CD8-positive, alpha-beta memory T cell (primary cell): ENCODE measurements at regions not wholly inside any gene's neighbourhood (a gene's known extent, or its start where the extent isn't known, plus 50 kb on each side); places are given as distances from the start of the nearest gene placed in this dataset.

ENCODE experiments used
- CTCF ChIA-PET: fragments of 350-600 bp; sonication (Branson Sonifier 250); formaldehyde crosslinking; loops from one replicate; lab custom pipeline; 2021; ENCODE audit warnings: antibody characterized with exemption; lab: Charles Lee
- POLR2A ChIA-PET: fragments of 350-600 bp; sonication (Branson Sonifier 250); formaldehyde crosslinking; loops from one replicate; lab custom pipeline; 2021; ENCODE audit warnings: antibody characterized with exemption; lab: Charles Lee
- DNase-seq, 5 donors: peaks; one replicate each; pipeline versions ENCODE4 v3.0.0 to v3.0.0-alpha.2; 2020 to 2022; ENCODE audit warnings: mixed read lengths in 1 of 5
- H3K27ac ChIP-seq: one replicate; pipeline ENCODE4 v1.7.0; 2013; ENCODE audit warnings: low read depth, mild to moderate bottlenecking, low read length, moderate library complexity
- H3K27me3 ChIP-seq: 2 replicates; pipeline ENCODE4 v1.7.0; 2013; ENCODE audit warnings: low read length, mild to moderate bottlenecking; ENCODE audit not compliant: insufficient read depth, poor library complexity, severe bottlenecking
- H3K36me3 ChIP-seq: 2 replicates; pipeline ENCODE4 v1.7.0; 2013; ENCODE audit warnings: mild to moderate bottlenecking, low read length, moderate library complexity; ENCODE audit not compliant: insufficient read depth
- H3K4me1 ChIP-seq: 2 replicates; pipeline ENCODE4 v1.7.0; 2013; ENCODE audit warnings: mild to moderate bottlenecking, low read length, moderate library complexity; ENCODE audit not compliant: insufficient read depth
- H3K4me3 ChIP-seq: 2 replicates; pipeline ENCODE4 v1.7.0; 2013; ENCODE audit warnings: mild to moderate bottlenecking, low read length
- H3K9me3 ChIP-seq: 2 replicates; pipeline ENCODE4 v1.7.0; 2013; ENCODE audit warnings: mild to moderate bottlenecking, low read length
- H3K27ac Mint-ChIP-seq, 8 donors: one replicate each; pipeline ENCODE4 v1.8.0; 2020 to 2021; ENCODE audit warnings: mixed read lengths in 8 of 8, mild to moderate bottlenecking in 6 of 8, inconsistent platforms in 3 of 8, moderate library complexity in 3 of 8
- H3K27me3 Mint-ChIP-seq, 2 donors: one replicate each; pipeline ENCODE4 v1.8.0; 2020 to 2021; ENCODE audit warnings: mixed read lengths in 2 of 2, mild to moderate bottlenecking in 1 of 2, moderate library complexity in 1 of 2
- H3K36me3 Mint-ChIP-seq, 3 donors: one replicate each; pipeline ENCODE4 v1.8.0; 2020 to 2021; ENCODE audit warnings: mixed read lengths in 3 of 3, inconsistent platforms in 1 of 3, mild to moderate bottlenecking in 1 of 3
- H3K4me1 Mint-ChIP-seq, 3 donors: one replicate each; pipeline ENCODE4 v1.8.0; 2020 to 2021; ENCODE audit warnings: mixed read lengths in 3 of 3, inconsistent platforms in 1 of 3, mild to moderate bottlenecking in 1 of 3
- H3K4me3 Mint-ChIP-seq, 7 donors: one replicate each; pipeline ENCODE4 v1.8.0; 2020 to 2021; ENCODE audit warnings: mixed read lengths in 7 of 7, mild to moderate bottlenecking in 6 of 7, moderate library complexity in 4 of 7, inconsistent platforms in 2 of 7
- H3K9me3 Mint-ChIP-seq, 5 donors: one replicate each; pipeline ENCODE4 v1.8.0; 2020 to 2022; ENCODE audit warnings: mixed read lengths in 5 of 5, mild to moderate bottlenecking in 3 of 5, moderate library complexity in 2 of 5, inconsistent platforms in 1 of 5

GRCh38 chr21:31480228-31480627 lies 136.2 kb upstream of the TIAM1 start:
- DNase-seq, result no peak
- no peaks in the 10 kb centered on the region for H3K36me3 ChIP-seq
- Mint-ChIP-seq H3K4me1 (no peaks in the 10 kb centered on the region), H3K27ac (no peak overlapping the region), H3K36me3 (peaks cover 0 to 6% (median 0%) of the 10 kb centered on the region in 3 donors), H3K4me3 (no peak overlapping the region), H3K27me3 (peaks cover 0 to 8% of the 10 kb centered on the region in 2 donors), H3K9me3 (peaks cover 4 to 16% (median 12%) of the 10 kb centered on the region in 5 donors)
- H3K27me3 ChIP-seq, result no peaks in the 10 kb centered on the region
- ChIA-PET POLR2A (no interaction called here), CTCF (no interaction called here)
- no peaks in the 10 kb centered on the region for H3K9me3 ChIP-seq
- H3K4me1 ChIP-seq, result no peaks in the 10 kb centered on the region
- no peak overlapping the region for H3K27ac ChIP-seq
- no peak overlapping the region for H3K4me3 ChIP-seq

DNA sequence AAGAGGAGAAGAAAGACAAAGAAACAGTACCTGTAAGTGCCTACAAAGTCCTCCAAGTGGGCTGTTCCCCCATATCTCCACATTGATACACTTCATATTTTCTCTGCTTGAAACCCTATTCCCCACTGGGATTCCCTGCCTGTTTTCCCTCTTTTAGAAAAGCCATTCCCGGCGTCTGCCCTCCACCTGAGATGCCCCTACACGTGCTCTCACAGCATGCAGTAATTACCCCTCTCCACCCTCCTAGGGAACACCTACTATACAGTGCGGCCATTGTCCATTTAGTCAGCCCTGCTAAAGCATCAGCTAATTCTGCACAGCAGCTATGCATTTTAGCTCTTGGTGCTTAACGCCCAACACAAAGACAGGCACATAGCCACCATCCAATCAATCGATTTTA lies 135.7 kb upstream of the TIAM1 start:
- no peaks in the 10 kb centered on the region for H3K4me1 ChIP-seq
- ChIA-PET POLR2A (no interaction called here), CTCF (no interaction called here)
- Mint-ChIP-seq H3K27ac (no peak overlapping the region), H3K36me3 (peaks cover 0 to under 1% (median 0%) of the 10 kb centered on the region in 3 donors), H3K9me3 (peaks cover under 1 to 11% (median 8%) of the 10 kb centered on the region in 5 donors), H3K4me1 (no peaks in the 10 kb centered on the region), H3K4me3 (no peak overlapping the region), H3K27me3 (peaks cover 0 to 5% of the 10 kb centered on the region in 2 donors)
- no peak for DNase-seq
- no peaks in the 10 kb centered on the region for H3K9me3 ChIP-seq
- no peaks in the 10 kb centered on the region for H3K27me3 ChIP-seq
- no peak overlapping the region for H3K4me3 ChIP-seq
- H3K27ac ChIP-seq, result no peak overlapping the region
- no peaks in the 10 kb centered on the region for H3K36me3 ChIP-seq

DNA sequence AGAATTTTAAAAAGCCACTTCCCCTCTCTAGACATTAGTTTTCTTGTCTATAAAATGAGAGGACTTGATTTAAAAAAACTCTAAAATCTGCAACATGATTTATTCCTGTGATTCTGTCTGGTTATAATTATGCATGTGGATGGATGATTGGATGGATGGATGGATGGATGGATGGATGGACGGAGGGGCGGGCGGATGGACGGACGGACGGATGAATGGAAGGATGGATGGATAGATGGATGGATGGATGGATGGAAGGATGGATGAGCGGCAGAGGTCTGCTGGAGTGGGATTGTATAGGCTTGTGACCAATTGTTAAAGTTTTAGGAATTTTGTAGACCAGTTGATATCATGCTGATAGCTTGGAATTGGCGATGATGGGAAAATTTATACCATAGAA lies 135.2 kb upstream of the TIAM1 start:
- no peak overlapping the region for H3K4me3 ChIP-seq
- POLR2A ChIA-PET, result no interaction called here
- H3K4me3 Mint-ChIP-seq, result no peak overlapping the region
- H3K27me3 Mint-ChIP-seq, result peaks cover 0 to 5% of the 10 kb centered on the region in 2 donors
- H3K4me1 ChIP-seq, result no peaks in the 10 kb centered on the region
- CTCF ChIA-PET, result no interaction called here
- H3K27ac ChIP-seq, result no peak overlapping the region
- H3K27me3 ChIP-seq, result no peaks in the 10 kb centered on the region
- DNase-seq, result no peak
- H3K27ac Mint-ChIP-seq, result no peak overlapping the region
- H3K36me3 Mint-ChIP-seq, result no peaks in the 10 kb centered on the region
- no peaks in the 10 kb centered on the region for H3K4me1 Mint-ChIP-seq
- no peaks in the 10 kb centered on the region for H3K9me3 ChIP-seq
- no peaks in the 10 kb centered on the region for H3K36me3 ChIP-seq
- H3K9me3 Mint-ChIP-seq, result peaks cover 0 to 9% (median 7%) of the 10 kb centered on the region in 5 donors

DNA sequence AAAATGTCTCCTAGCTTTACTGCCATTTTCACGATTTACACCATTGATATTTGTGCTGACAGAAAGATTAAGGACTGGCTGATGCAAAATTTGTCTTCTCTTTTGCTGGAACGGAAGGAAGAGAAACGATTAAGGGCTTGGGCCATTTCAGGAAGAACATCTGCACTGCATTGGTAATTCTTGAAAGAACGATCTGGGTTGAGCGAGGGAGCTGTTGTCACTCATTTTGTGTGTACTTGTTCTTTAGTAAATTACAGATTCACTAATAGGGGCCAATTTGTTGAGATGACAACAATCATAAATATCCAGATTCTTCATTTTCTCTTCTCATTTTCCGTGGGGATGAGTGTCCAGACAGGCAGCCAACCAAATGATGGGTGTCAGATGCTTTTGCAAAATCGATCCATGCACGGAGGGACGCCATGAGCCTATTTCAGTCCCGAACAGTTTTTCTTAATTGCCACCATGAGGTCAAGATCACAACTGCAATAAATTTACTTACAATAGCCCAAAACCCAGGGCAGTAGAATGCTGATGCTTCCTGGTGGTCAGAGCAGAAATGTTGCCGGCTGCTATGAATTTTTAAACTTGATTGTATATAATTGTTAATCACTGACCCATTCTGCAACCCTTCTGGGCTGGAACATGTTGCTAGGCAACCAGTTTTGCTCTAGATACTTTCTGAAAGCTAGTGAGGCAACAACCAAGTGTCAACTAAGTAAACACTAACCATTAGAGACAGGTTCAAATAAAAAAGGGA lies 132.4 kb upstream of the TIAM1 start:
- peaks cover 0 to 2% of the 10 kb centered on the region in 2 donors for H3K27me3 Mint-ChIP-seq
- H3K4me1 ChIP-seq, result no peaks in the 10 kb centered on the region
- H3K4me3 ChIP-seq, result no peak overlapping the region
- H3K27ac ChIP-seq, result no peak overlapping the region
- H3K27ac Mint-ChIP-seq, result no peak overlapping the region
- ChIA-PET POLR2A (no interaction called here), CTCF (no interaction called here)
- no peaks in the 10 kb centered on the region for H3K9me3 ChIP-seq
- H3K4me3 Mint-ChIP-seq, result no peak overlapping the region
- peaks cover 0 to 6% (median 3%) of the 10 kb centered on the region in 5 donors for H3K9me3 Mint-ChIP-seq
- no peaks in the 10 kb centered on the region for H3K36me3 ChIP-seq
- H3K27me3 ChIP-seq, result no peaks in the 10 kb centered on the region
- no peak for DNase-seq
- no peaks in the 10 kb centered on the region for H3K4me1 Mint-ChIP-seq
- no peaks in the 10 kb centered on the region for H3K36me3 Mint-ChIP-seq

- no peaks in the 10 kb centered on the region for H3K36me3 Mint-ChIP-seq
- peaks cover 0 to 2% of the 10 kb centered on the region in 2 donors for H3K27me3 Mint-ChIP-seq
- POLR2A ChIA-PET, result no interaction called here
- H3K4me1 Mint-ChIP-seq, result no peaks in the 10 kb centered on the region
- no peak for DNase-seq
- no peaks in the 10 kb centered on the region for H3K4me1 ChIP-seq
- no peak overlapping the region for H3K4me3 ChIP-seq
- no peaks in the 10 kb centered on the region for H3K36me3 ChIP-seq
- no peaks in the 10 kb centered on the region for H3K9me3 ChIP-seq
- H3K9me3 Mint-ChIP-seq, result peaks cover 0 to 2% (median 0%) of the 10 kb centered on the region in 5 donors
- no peak overlapping the region for H3K27ac ChIP-seq
- CTCF ChIA-PET, result no interaction called here
- no peak overlapping the region for H3K27ac Mint-ChIP-seq
- no peak overlapping the region for H3K4me3 Mint-ChIP-seq
- no peaks in the 10 kb centered on the region for H3K27me3 ChIP-seq
Observed at GRCh38 chr21:31475223-31475622, 131.2 kb upstream of the TIAM1 start.

DNA sequence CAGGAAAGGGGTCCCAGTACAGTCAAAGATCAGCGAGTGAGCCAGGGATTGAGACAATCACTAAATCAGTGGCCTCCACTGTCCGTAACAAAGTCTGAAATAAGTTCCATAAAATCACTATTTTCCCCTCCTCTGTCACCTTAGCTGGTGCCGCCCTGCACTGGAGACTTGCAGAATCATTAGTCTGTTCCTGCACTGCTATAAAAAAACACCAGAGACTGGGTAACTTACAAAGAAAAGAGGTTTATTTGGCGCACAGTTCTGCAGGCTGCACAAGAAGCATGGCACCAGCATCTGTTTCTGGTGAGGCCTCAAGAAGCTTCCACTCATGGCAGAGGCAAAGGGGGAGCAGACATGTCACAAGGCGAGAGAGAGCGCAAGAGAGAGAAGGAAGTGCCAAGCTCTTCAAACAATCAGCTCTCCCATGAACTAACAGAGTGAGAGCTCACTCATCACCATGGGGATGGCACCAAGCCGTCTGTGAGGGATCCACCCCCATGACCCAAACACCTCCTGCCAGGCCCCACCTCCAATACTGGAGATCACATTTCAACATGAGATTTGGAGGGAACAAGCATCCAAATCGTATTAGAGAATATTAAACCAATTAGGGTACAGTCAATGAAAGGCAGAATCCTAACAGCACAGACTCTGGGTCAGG lies 129.8 kb upstream of the TIAM1 start:
- POLR2A ChIA-PET, result no interaction called here
- Mint-ChIP-seq H3K27ac (no peak overlapping the region), H3K9me3 (no peaks in the 10 kb centered on the region), H3K4me1 (no peaks in the 10 kb centered on the region), H3K27me3 (no peaks in the 10 kb centered on the region), H3K4me3 (no peak overlapping the region), H3K36me3 (no peaks in the 10 kb centered on the region)
- H3K27ac ChIP-seq, result no peak overlapping the region
- H3K9me3 ChIP-seq, result no peaks in the 10 kb centered on the region
- DNase-seq, result no peak
- H3K4me3 ChIP-seq, result no peak overlapping the region
- no peaks in the 10 kb centered on the region for H3K4me1 ChIP-seq
- CTCF ChIA-PET, result interaction anchor here (0.6 kb wide), 1 partner anchor 62 kb away, joined by 3 read pairs; no protein-coding TSS in a partner anchor
- no peaks in the 10 kb centered on the region for H3K27me3 ChIP-seq
- H3K36me3 ChIP-seq, result no peaks in the 10 kb centered on the region

GRCh38 chr21:31471865-31472264 lies 127.8 kb upstream of the TIAM1 start:
- Mint-ChIP-seq H3K4me1 (no peaks in the 10 kb centered on the region), H3K27me3 (no peaks in the 10 kb centered on the region), H3K27ac (no peak overlapping the region), H3K36me3 (no peaks in the 10 kb centered on the region), H3K4me3 (no peak overlapping the region), H3K9me3 (no peaks in the 10 kb centered on the region)
- Histone ChIP-seq H3K27ac (no peak overlapping the region), H3K9me3 (no peaks in the 10 kb centered on the region), H3K27me3 (no peaks in the 10 kb centered on the region), H3K36me3 (no peaks in the 10 kb centered on the region), H3K4me1 (no peaks in the 10 kb centered on the region), H3K4me3 (no peak overlapping the region)
- ChIA-PET POLR2A (no interaction called here), CTCF (no interaction called here)
- DNase-seq, result no peak

DNA sequence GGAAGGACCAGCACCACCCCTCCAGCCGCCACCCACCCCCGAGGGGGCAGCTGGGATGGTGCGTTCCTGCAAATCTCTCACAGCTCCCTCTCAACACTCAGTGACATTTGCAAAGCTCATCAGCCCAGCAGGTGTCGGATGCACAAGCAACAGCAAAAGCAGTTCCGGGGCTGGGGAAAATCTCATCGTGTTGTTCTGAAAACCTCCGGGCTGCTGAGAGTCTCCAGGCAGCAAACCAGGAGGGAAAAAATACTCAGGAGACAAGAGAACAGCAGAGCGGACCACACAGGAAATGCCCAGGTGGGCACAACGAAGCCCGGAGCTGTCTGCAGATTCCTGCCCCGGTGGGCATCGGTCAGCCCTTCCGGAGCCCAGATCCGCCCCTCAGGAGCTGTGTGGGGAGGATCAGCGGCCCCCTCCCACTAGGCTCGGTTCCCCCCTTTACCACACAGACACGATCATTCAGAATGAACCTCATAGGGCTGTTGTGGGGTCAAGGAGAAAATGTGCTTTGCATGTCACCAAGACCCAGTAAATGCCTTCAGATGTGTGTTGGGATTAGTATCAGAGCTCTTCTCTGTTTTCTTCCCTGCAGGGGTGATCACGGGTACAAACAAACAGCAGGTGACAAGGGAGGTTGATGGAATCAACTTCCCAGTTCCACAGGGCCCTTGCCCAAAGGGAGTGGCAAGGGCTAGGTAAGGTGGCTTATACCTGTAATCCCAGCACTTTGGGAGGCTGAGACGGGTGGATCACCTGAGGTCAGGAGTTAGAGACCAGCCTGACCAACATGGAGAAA lies 127.0 kb upstream of the TIAM1 start:
- no peak for DNase-seq
- no peaks in the 10 kb centered on the region for H3K36me3 Mint-ChIP-seq
- no peaks in the 10 kb centered on the region for H3K9me3 ChIP-seq
- no peaks in the 10 kb centered on the region for H3K36me3 ChIP-seq
- no peak overlapping the region for H3K4me3 ChIP-seq
- H3K27ac ChIP-seq, result no peak overlapping the region
- H3K4me3 Mint-ChIP-seq, result no peak overlapping the region
- no peak overlapping the region for H3K27ac Mint-ChIP-seq
- H3K4me1 ChIP-seq, result no peaks in the 10 kb centered on the region
- H3K27me3 ChIP-seq, result no peaks in the 10 kb centered on the region
- POLR2A ChIA-PET, result no interaction called here
- H3K4me1 Mint-ChIP-seq, result no peaks in the 10 kb centered on the region
- no peaks in the 10 kb centered on the region for H3K9me3 Mint-ChIP-seq
- no peaks in the 10 kb centered on the region for H3K27me3 Mint-ChIP-seq
- CTCF ChIA-PET, result no interaction called here
